ENCODE measurements at regions not wholly inside any gene's neighbourhood (a gene's known extent, or its start where the extent isn't known, plus 50 kb on each side); places are given as distances from the start of the nearest gene placed in this dataset.

DNA sequence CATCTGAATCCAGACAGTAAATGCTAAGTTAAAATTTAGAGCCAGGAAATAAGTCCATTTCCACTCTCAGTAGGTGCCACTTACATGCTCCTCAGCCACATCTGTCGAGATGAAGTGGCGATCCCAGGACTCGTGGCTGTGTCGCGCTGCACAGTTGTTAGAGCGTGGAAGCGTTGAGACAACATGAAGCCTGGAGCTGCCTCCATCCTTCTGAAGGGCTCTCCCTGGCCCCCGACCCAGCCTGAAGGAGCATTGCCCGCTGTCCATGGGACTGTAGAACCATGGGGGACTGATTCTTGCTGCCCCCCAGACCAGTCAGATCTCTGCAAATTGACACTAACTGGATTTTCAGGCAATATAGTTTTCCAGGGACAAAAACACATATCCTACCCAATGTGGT is 58.9 kb downstream of the IRX1 start:
- TF ChIP-seq, protein P1, sequence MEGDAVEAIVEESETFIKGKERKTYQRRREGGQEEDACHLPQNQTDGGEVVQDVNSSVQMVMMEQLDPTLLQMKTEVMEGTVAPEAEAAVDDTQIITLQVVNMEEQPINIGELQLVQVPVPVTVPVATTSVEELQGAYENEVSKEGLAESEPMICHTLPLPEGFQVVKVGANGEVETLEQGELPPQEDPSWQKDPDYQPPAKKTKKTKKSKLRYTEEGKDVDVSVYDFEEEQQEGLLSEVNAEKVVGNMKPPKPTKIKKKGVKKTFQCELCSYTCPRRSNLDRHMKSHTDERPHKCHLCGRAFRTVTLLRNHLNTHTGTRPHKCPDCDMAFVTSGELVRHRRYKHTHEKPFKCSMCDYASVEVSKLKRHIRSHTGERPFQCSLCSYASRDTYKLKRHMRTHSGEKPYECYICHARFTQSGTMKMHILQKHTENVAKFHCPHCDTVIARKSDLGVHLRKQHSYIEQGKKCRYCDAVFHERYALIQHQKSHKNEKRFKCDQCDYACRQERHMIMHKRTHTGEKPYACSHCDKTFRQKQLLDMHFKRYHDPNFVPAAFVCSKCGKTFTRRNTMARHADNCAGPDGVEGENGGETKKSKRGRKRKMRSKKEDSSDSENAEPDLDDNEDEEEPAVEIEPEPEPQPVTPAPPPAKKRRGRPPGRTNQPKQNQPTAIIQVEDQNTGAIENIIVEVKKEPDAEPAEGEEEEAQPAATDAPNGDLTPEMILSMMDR (IDR thresholded peaks at IDR 0.05; ENCODE audit: control insufficient read depth, insufficient read depth, low read depth, low read length, missing control alignments): no peak
- no peak overlapping the region for H3K4me3 ChIP-seq (ENCODE audit: control insufficient read depth, low read depth, low read length)
- DNase-seq (ENCODE audit: low read depth): no peak

DNA sequence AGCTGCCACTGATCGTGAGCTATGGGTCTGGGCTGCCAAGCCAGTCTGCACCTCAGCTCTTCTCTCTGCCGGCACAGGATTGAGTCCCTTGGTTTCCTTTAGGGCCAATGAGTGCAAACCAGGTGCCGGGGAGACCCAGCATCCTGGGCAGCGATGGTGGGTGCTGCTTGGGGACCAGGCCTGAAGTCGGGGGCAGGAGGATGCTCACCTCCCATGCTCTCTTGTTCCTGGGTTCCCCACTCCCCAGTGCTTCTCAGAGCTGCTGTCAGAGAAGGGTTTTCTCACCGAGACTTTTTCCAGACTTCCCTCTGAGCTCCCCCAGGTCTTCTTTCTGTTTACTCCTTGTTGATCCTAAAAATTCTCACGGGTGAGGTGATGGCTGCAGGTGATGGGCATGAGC is 61.2 kb downstream of the IRX1 start:
- no peak for DNase-seq (ENCODE audit: low read depth)
- TF ChIP-seq, protein P1 (IDR thresholded peaks at IDR 0.05; ENCODE audit: control insufficient read depth, insufficient read depth, low read depth, low read length, missing control alignments): no peak
- H3K4me3 ChIP-seq (ENCODE audit: control insufficient read depth, low read depth, low read length): no peak overlapping the region

DNA sequence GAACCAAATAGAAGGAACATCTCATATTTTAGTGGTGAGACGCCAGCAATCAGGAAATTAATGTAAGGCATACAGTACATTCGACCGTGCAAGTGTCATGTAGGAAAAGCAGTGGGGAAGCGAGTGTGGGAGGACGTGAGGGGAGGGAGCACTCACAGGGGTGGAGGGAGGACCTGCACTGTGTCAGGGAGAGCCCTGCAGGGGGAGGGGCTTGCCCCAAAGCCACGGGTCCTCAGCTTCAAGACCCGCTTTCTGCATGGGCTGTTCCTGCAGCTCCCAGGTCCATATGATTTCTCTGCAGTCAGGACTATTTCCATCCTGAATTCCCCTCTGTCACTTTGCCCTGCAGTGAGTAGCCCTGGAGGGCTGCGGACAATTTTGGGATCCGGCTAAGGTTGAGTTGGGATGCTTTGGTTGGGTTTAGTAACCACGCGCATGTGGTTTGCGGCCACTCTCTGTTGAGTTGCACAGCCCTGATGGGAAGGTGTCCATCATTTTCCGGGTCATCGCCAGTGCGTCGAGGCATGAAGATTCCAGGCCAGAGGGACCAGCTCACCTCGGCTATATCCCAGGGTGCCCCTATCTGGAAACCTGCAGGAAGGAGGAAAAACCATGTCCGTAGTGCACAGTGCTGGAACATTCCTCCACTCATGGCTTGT is 61.9 kb downstream of the IRX1 start:
- TF ChIP-seq, protein P1 (IDR thresholded peaks at IDR 0.05; ENCODE audit: control insufficient read depth, insufficient read depth, low read depth, low read length, missing control alignments): no peak
- H3K4me3 ChIP-seq (ENCODE audit: control insufficient read depth, low read depth, low read length): no peak overlapping the region
- DNase-seq (ENCODE audit: low read depth): no peak

DNA sequence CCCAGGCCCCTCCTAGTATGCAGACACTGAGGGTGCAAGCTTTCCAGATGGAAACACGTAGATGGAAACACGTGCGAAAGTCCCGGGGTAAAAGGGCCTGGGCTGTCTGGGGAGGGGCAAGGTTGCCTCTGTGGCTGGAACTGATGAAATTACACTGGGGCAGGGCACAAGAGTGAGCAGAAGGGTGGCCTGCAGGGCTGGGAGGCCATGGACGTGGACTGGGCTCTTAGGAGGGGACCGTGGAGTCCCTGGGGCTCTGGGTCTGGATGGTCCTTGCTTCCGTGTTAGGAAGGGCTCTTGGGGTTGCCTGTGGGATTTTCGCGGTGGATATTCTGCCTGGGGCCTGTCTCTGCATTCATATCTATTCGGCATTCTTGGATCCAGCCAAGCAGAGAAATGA is 63.3 kb downstream of the IRX1 start:
- DNase-seq (ENCODE audit: low read depth): no peak
- TF ChIP-seq, protein P1 (IDR thresholded peaks at IDR 0.05; ENCODE audit: control insufficient read depth, insufficient read depth, low read depth, low read length, missing control alignments): no peak
- no peak overlapping the region for H3K4me3 ChIP-seq (ENCODE audit: control insufficient read depth, low read depth, low read length)

DNA sequence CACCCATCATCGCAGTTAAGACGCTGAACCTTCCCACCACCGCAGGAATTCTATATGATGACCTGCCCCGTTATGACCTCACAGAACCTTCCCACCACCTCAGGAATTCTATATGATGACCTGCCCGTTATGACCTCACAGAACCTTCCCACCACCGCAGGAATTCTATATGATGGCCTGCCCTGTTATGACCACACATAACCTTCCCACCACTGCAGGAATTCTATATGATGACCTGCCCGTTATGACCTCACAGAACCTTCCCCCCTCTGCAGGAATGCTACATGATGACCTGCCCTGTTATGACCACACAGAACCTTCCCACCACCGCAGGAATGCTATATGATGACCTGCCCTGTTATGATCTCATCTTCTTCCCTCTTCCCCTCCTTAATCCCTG is 64.3 kb downstream of the IRX1 start:
- TF ChIP-seq, protein P1 (IDR thresholded peaks at IDR 0.05; ENCODE audit: control insufficient read depth, insufficient read depth, low read depth, low read length, missing control alignments): no peak
- DNase-seq (ENCODE audit: low read depth): no peak

DNA sequence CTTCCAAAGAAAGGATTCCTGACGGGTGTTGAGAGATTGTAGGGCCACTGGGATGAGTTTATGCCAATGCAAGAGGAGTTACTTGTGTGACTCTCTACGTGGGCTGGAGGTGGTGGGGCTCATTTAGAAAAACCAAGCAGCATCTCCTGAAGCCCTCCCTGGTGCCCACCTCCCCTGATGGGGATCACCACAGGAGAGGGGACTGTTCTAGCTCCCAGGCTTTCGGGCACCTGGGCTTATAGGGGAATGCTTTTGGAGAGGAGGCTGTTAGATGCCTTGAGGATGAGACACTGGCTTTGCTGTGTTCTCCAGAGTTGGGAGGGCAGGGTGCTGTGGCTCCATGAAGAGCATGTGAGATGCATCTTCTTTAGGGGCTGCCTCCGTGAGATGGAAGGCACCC is 65.0 kb downstream of the IRX1 start:
- DNase-seq (ENCODE audit: low read depth): no peak
- TF ChIP-seq, protein P1 (IDR thresholded peaks at IDR 0.05; ENCODE audit: control insufficient read depth, insufficient read depth, low read depth, low read length, missing control alignments): no peak
- H3K4me3 ChIP-seq (ENCODE audit: control insufficient read depth, low read depth, low read length): no peak overlapping the region

More for the DNA sequence above, 64.3 kb downstream of the IRX1 start:
- no peak overlapping the region for H3K4me3 ChIP-seq (ENCODE audit: control insufficient read depth, low read depth, low read length)

Measured in AG09309 (cell line).